HEK293 (cell line): ENCODE measurements at regions not wholly inside any gene's neighbourhood (a gene's known extent, or its start where the extent isn't known, plus 50 kb on each side); places are given as distances from the start of the nearest gene placed in this dataset.

Experiments used
- BCL11A ChIP-seq: fragments of 450-650 bp; formaldehyde crosslinking; IDR thresholded peaks from 2 replicates; pipeline ENCODE4 v1.5.1; 2016; ENCODE audit warnings: low read depth, missing biosample characterization, missing genetic modification characterization
- CTCF ChIP-seq: fragments of 450-650 bp; formaldehyde crosslinking; IDR thresholded peaks from 2 replicates; pipeline ENCODE4 v1.5.1; 2016; ENCODE audit warnings: missing biosample characterization, missing genetic modification characterization
- SETDB1 ChIP-seq: IDR thresholded peaks from one replicate; pipeline ENCODE4 v1.6.1; 2017; ENCODE audit warnings: mild to moderate bottlenecking, low read length, moderate library complexity, mixed read lengths; ENCODE audit not compliant: insufficient read length
- TCF7L2 ChIP-seq: IDR thresholded peaks from 2 replicates; pipeline ENCODE4 v1.6.1; 2011; ENCODE audit warnings: low read depth, mild to moderate bottlenecking, inconsistent platforms, low read length, moderate library complexity, borderline replicate concordance
- TRIM28 ChIP-seq: IDR thresholded peaks from 2 replicates; pipeline ENCODE4 v1.6.1; 2011; ENCODE audit warnings: low read length, control low read depth, borderline replicate concordance
- ZBTB1 ChIP-seq: fragments of 450-650 bp; formaldehyde crosslinking; IDR thresholded peaks from 2 replicates; pipeline ENCODE4 v1.5.1; 2016; ENCODE audit warnings: missing biosample characterization, missing genetic modification characterization
- ZNF544 ChIP-seq: fragments of 450-650 bp; formaldehyde crosslinking; IDR thresholded peaks from 2 replicates; pipeline ENCODE4 v1.5.0; 2017; ENCODE audit warnings: missing biosample characterization, missing genetic modification characterization
- ZNF704 ChIP-seq: fragments of 450-650 bp; formaldehyde crosslinking; IDR thresholded peaks from 2 replicates; pipeline ENCODE4 v1.5.1; 2016; ENCODE audit warnings: missing biosample characterization, missing genetic modification characterization
- ZNF830 ChIP-seq: fragments of 450-650 bp; IDR thresholded peaks from 2 replicates; pipeline ENCODE4 v1.5.0; 2018; ENCODE audit warnings: missing biosample characterization, missing genetic modification characterization, low read depth, mild to moderate bottlenecking, moderate library complexity
- ZXDB ChIP-seq: fragments of 450-650 bp; formaldehyde crosslinking; IDR thresholded peaks from 2 replicates; pipeline ENCODE4 v1.5.1; 2016; ENCODE audit warnings: missing biosample characterization, missing genetic modification characterization

- no peak for TF ChIP-seq ZBTB1 (tag by site-specific recombination)
- no peak for TF ChIP-seq ZXDB (tag by site-specific recombination)
- TF ChIP-seq CTCF (tag by site-specific recombination), result no peak
- TF ChIP-seq TRIM28, result no peak
- TF ChIP-seq ZNF544 (tag by site-specific recombination), result no peak
- TF ChIP-seq ZNF830 (tag by site-specific recombination), result no peak
- no peak for TF ChIP-seq SETDB1
- TF ChIP-seq TCF7L2, result no peak
- no peak for TF ChIP-seq ZNF704 (tag by site-specific recombination)
- TF ChIP-seq BCL11A (tag by site-specific recombination), result no peak
Observed at GRCh38 chr2:237240252-237240651, 154.6 kb downstream of the COPS8 start.
